HG03139 (cell line): ENCODE measurements at regions not wholly inside any gene's neighbourhood (a gene's known extent, or its start where the extent isn't known, plus 50 kb on each side); places are given as distances from the start of the nearest gene placed in this dataset.
"Not testable (repeated sequence)": the region's sequence is repeated elsewhere in the genome, so short reads cannot be mapped to it uniquely, and the experiment has no call there.

Source experiments
- ATAC-seq: cut with Tn5 transposase; IDR thresholded peaks from one replicate; pipeline ENCODE4 v1.9.1; 2021; ENCODE audit not compliant: unreplicated experiment

DNA sequence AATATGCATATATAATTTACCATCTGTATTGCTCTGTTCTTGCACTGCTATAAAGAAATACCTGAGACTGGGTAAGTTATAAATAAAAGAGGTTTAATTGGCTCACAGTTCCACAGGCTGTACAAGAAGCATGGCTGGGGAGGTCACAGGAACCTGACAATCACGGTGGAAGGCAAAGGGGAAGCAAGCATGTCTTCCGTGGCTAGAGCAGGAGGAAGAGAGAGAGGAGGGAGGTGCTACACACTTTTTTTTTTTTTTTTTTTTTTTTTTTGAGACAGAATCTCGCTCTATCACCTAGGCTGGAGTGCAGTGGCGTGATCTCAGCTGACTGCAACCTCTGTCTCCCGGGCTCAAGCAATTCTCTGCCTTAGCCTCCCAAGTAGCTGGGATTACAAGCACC is 150.9 kb upstream of the DTNBP1 start:
- ATAC-seq: not testable (repeated sequence)

DNA sequence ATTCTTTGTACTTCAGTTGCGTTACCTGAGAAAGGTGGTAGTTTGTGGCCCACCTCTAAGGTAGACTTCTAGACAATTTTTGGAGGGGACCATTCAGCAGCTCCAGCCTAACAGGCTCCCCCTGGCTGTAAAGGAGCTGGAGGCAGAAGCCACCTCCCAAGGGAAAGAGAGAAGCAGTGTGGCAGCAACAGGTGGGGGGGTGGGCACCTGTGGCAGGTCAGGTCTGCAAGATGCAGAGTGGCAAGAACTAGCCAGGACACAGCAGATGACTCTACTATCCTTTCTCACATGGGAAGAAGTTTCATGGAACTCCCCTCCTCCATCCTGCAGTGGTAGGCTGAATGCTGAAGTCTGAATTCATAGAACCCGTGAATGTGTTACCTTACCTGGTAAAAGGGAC is 148.3 kb upstream of the DTNBP1 start:
- no peak for ATAC-seq

DNA sequence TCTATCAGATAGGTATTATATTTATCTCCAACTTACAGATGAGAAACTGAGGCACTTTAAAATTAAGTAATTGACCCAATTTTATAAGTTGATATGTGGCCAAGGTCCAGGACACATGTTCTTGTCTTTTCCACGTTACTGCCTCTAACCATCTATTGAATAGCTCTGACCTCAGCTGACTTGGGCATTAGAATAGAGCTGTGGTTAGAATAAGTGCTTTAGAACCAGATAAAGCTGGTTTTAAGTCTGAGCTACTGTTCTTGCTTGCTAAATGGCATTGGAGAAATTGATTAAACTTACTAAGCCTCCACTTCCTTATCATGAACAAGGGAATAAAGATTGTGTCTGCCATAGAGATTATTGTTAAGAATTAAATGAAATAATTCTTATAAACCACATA is 147.8 kb upstream of the DTNBP1 start:
- ATAC-seq: no peak

DNA sequence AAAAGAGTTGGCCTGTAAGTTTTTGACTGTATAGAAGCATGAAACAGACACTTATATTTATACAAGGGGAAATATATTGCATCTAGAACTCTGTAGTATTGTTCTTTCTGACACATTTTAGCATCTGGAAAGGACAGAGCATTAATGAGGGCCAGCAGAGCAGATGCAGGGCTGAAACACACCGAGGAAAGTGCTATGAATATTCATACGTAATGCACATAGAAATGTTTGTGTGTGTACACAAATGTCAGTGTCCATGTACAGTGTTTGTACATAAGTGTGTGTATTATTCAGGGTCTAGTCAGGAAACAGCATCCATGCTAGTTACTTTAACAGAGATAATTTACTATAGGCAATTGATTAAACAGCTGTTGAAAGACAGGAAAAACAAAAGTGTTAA is 146.5 kb upstream of the DTNBP1 start:
- no peak for ATAC-seq

DNA sequence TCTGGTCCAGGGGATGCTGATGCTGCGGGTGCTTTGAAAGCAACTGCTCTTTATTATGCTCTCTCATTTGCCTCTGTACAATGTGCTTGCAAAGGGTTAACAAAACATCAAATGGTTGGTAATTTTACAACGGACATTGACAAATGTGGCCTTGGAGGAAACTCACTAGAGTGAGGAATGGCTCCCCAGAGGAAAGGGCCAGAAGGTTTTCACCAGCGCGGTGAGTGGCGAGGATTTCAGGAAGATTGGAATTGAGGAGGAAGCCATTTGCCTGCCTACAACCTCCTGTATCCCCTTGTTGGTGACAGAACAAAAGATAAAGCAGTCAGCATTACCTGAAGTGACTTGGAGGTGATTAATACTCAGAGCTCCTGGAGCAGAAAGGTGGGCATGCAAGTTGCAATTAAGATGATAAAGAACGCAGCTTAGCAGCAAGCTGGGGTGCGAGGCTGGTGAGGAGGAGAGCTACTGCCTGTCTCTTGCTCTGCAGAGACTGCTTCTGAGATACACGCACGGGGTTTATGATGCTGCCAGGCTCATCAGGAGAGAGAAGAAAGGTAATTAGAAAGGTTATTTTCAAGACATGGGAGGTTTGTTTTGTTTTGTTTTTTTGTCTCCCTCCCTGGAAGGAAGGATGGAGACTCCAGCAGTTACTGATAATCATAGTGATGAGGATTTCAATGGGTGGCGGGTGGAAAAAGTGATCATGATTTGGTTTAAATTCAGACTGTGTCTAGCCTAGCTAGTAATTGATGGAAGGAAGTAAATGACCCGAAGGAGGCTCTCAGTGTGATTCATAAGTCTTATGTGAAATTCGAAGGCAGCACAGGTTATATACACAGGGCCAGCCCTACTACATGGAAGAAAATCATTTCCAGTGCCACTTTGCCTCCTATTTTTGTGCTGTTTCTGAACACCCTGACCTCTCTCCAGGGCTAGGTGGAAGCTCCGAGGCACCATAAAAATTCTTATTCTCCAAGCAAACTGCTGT is 141.6 kb upstream of the DTNBP1 start:
- no peak for ATAC-seq

DNA sequence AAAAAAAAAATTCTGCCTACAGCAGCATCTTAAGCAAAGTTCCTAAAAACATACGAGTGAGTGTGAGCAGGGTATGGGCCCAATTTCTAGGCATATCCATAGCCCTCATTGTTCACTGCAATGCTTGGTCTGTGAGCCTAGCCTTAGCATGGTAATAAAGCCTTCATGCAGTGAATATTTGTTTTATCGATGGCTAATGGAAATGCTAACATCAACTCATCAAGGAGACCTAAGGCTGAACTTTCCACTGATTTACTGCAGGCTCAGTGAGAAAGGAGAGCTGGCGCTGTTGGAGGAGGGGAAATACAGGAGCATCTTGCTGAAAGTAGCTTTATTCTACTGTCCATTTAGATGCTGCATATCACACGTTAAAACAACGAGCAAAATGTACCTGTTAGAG is 139.6 kb upstream of the DTNBP1 start:
- no peak for ATAC-seq

DNA sequence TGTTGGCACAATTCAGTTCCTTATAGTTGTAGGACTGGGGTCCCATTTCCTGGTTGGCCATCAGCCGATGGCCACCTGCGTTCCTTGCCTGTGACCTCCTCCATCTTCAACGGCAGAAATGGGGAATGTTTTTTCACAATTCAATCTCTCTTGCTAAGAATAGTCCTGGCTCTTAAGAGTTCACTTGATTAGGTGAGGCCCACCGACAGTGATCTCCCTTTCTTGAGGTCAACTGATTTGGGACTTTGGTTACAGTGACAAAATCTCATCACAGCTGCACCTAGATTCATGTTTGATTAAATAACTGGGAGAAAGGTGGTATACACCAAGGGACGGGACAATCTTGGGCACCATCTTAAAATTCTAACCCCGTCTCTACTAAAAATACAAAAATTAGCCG is 139.1 kb upstream of the DTNBP1 start:
- no peak for ATAC-seq

DNA sequence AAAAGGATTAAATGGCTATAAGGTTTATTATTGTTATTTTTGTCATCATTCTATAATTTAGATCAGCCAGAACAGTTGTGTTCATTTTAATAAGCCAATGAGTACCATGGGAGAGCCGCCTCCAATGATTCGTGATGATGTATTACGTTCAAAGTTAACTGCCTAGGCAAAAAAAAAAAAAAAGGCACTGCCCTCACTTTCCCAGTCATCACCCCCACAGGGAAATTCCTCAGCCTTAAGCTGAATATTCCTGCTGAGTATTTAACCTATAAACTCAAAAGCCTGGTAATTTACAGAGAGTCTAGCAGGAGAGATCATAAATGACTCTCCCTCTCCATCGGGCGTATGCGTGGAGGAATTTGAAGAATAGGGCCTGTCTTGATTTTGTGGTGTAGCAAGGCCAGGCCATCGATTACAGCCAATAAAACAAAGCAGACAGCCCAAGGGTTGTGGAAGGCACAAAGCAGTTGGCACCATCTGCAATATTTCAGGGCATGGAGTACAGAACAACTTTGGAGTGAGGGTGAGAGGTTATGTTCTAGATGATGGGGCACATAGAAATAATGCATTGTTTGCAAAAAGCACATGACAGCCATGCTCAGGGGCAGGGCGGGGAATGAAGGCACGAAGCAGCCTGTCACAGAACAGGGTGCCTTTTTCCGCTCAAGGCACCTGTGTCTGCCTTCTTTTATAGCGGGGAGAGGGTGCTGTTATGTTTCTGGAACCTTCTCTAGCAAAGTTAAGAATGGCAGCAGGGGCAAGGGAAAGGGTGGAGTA is 138.2 kb upstream of the DTNBP1 start:
- no peak for ATAC-seq

- no peak for ATAC-seq
Observed at GRCh38 chr6:15798533-15799255, 135.9 kb upstream of the DTNBP1 start.

- no peak for ATAC-seq
Observed at GRCh38 chr6:15796844-15797243, 134.0 kb upstream of the DTNBP1 start.

DNA sequence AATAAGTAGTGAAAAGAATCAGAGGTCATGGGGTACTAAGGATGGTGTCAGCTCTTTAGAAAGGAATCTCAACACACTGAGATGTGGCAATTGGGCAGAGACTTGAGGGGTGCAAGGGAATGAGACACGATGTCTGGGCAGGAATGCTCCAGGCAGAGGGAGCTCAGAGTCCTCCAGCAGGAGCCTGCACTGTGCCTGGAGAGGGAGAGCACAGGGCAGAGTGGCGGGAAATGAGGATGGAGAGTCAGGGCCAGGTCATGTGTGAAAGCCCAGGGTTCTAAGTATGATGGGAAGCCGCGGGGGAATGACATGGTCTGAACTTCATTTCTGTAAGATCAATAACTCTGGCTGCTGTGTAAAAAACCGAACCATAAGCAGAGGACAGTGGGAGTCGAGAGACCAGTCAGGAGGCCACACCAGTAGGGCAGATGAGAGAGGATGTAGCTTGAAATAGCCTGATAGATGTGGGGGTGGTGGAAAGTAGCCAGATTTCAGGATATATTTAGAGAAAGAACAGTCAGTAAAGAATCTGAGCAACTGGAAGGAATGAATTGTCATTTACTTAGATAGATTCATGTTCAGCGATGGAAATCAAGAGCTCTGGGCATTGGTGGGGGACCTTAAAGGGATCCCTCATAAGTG is 133.4 kb upstream of the DTNBP1 start:
- ATAC-seq: no peak

DNA sequence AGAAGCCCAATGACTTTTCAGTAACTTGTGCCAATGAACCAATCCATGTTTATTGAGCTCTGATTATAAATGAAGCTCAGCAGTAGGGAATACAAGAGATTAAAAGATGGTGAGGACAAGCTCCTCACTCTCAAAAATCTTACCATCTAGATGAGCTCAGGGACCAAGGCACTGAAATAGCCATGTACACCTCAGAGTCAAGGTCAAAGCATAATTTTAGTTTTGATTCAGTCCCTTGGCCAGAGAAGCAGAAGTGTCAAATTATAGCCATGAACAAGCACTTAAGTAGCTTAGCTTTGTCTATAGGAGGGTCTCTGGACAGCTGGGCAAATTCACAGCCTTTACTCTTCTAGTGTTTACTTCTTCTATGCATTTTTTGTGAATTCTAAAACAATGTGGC is 131.0 kb upstream of the DTNBP1 start:
- no peak for ATAC-seq

DNA sequence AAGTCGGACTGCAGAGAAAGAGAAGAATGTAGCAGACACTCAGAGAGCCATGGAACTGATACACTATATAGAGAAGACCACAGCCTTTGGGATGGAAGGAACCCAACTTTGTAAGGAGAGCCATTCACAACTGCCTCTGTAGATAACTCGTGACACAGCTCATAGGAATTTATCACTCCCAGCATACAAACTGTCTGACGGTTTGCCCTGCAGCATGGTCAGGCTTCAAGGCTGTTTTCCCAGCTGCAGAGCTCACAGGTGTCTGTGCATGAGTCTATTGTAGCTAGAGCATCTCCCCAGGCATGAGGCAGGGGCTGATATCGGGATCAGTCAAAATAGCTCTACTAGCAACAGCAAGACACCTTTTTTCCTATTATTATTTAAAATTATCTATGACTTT is 130.5 kb upstream of the DTNBP1 start:
- no peak for ATAC-seq

GRCh38 chr6:15792842-15793241 is 130.0 kb upstream of the DTNBP1 start:
- no peak for ATAC-seq

- ATAC-seq: no peak
Observed at GRCh38 chr6:15791448-15792181, 128.8 kb upstream of the DTNBP1 start.

GRCh38 chr6:15790116-15790515 is 127.3 kb upstream of the DTNBP1 start:
- ATAC-seq: no peak

- no peak for ATAC-seq
Observed at GRCh38 chr6:15786846-15787245, 124.0 kb upstream of the DTNBP1 start.

DNA sequence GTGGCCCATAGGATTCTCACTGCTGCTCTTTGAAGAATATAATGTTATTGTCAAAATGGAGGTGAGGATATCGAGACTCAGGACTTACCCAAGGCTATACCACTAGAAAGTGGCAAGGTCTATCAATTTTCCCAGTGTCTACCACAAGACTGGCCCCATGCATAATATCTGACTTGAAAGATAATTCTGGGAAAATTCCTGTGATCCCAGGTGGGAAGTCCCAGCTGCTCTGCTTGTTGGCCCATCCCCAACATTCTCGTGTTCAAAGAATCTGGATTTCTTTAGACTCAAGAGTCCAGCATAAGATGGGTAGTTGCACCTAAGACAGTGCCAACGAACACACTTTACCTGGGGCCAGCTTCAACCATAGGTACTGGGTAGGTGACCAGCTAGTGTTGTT is 120.7 kb upstream of the DTNBP1 start:
- no peak for ATAC-seq

- no peak for ATAC-seq
Observed at GRCh38 chr6:15781890-15782289, 119.1 kb upstream of the DTNBP1 start.

GRCh38 chr6:15781333-15781732 is 118.5 kb upstream of the DTNBP1 start:
- no peak for ATAC-seq
